GM12891 (cell line): ENCODE measurements at regions not wholly inside any gene's neighbourhood (a gene's known extent, or its start where the extent isn't known, plus 50 kb on each side); places are given as distances from the start of the nearest gene placed in this dataset.
A peak's percentile ranks its signal among the peaks of the same experiment; 100 is the strongest.
"Not testable (repeated sequence)": the region's sequence is repeated elsewhere in the genome, so short reads cannot be mapped to it uniquely, and the experiment has no call there.

Experiments
- DNase-seq: peaks from one replicate; pipeline ENCODE4 v3.0.0; 2011; ENCODE audit warnings: low spot score; ENCODE audit not compliant: insufficient read length
- FAIRE-seq: peaks from 2 replicates; lab custom pipeline; 2011; peaks lifted over from hg19 to GRCh38; lab: Jason Lieb, UNC
- PAX5 ChIP-seq: IDR thresholded peaks from 2 replicates; pipeline ENCODE4 v1.6.1; 2011; ENCODE audit warnings: low read length, moderate library complexity, mild to moderate bottlenecking; ENCODE audit not compliant: insufficient read depth, severe bottlenecking
- POLR2A ChIP-seq: IDR thresholded peaks from 2 replicates; pipeline ENCODE4 v1.6.1; 2011; ENCODE audit warnings: low read depth, low read length, control low read depth
- POLR2AphosphoS5 ChIP-seq: IDR thresholded peaks from 2 replicates; pipeline ENCODE4 v1.6.1; 2011; ENCODE audit warnings: low read depth, low read length, control low read depth
- POU2F2 ChIP-seq: IDR thresholded peaks from 2 replicates; pipeline ENCODE4 v1.6.1; 2011; ENCODE audit warnings: low read depth, mild to moderate bottlenecking, control low read depth, low read length, moderate library complexity
- SPI1 ChIP-seq: IDR thresholded peaks from 2 replicates; pipeline ENCODE4 v1.6.1; 2011; ENCODE audit warnings: low read depth, low read length, control low read depth
- TAF1 ChIP-seq: IDR thresholded peaks from 2 replicates; pipeline ENCODE4 v1.6.1; 2011; ENCODE audit warnings: low read depth, low read length, control low read depth

DNA sequence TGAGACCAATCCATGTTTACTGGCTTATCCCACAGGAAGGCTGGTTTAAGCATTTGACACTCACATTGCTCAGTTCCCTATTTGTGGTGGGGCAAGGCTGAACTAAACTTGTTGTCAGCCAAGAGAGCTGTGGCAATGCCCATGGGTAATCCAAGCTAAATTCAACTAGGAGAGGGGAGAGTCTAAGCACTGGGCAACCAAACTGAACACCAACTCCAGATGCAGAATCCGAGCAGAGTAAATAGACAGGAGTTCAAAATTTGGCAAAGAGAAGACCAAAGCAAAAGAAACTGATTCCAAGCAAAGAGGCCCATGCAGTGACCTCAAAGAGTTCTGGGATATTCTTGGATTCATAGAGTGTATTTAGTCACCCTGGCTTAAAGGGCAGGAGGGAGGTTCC, 106.5 kb upstream of the NT5E start:
- no peak for TF ChIP-seq POLR2AphosphoS5
- TF ChIP-seq SPI1, result peak; percentile 26; the same call in 1 of the 2 replicates
- no peak for TF ChIP-seq POU2F2
- FAIRE-seq, result no peak
- DNase-seq, result no peak

DNA sequence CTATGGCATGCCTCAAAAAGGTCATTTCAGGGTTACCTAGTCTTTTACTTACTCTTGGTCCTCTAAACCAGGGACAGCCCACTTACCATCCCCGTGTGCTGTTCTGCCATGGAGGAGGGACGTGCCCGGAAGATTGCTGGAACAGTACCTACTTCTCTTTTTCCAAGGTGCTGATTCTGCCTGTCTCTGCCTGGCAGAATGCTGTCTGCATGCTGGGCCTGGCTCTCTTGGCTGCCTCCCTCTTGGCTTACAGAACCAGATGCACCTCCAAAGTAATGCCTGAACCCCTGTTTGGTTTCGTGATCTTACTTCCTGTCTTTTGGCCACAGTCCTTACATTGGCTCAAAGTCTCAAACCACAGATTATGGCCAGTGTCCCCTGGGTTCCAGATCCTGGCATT, 120.7 kb upstream of the NT5E start:
- DNase-seq (no peak), FAIRE-seq (no peak)
- TF ChIP-seq PAX5, result no peak

DNA sequence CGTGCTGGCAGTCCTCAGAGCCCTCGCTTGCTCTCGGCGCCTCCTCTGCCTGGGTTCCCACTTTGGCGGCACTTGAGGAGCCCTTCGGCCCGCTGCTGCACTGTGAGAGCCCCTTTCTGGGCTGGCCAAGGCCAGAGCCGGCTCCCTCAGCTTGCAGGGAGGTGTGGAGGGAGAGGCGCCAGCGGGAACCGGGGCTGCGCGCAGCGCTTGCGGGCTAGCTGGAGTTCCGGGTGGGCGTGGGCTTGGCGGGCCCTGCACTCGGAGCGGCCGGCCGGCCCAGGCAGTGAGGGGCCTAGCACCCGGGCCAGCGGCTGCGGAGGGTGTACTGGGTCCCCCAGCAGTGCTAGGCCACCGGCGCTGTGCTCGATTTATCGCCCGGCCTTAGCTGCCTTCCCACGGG, 124.1 kb upstream of the NT5E start:
- not testable (repeated sequence) for FAIRE-seq, DNase-seq

DNA sequence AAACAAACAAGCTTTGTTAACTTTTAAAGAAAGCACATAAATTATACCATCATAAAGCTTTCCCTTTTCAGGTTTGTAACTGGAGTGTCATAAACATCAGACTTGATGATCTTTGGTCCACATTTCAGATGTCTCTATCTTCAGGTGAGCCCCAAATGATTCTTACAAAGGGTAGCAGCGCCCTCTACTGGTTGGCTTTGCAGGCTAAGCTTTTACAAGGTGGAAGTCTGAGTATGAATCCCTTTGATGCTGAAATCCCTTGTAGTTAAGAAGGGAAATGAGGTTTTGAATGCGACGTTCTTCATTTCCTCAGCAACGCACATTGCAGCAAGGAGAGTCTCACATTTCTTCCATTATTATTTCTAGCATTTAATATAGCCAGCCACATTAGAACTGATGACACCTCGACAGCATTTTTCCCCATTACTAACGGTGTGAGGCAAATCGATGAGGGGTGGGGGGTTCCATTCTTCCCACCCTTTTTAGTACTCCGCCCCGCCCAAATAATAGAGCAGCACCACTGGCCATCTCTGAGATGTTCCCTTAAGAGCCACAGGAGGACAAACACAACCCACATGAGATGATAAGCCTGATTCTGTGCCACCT, 126.3 kb upstream of the NT5E start:
- TF ChIP-seq POU2F2, result no peak
- TF ChIP-seq POLR2AphosphoS5, result no peak
- no peak for TF ChIP-seq SPI1
- no peak for TF ChIP-seq POLR2A
- no peak for TF ChIP-seq PAX5
- TF ChIP-seq TAF1, result no peak
- FAIRE-seq, result peak; percentile 87

DNA sequence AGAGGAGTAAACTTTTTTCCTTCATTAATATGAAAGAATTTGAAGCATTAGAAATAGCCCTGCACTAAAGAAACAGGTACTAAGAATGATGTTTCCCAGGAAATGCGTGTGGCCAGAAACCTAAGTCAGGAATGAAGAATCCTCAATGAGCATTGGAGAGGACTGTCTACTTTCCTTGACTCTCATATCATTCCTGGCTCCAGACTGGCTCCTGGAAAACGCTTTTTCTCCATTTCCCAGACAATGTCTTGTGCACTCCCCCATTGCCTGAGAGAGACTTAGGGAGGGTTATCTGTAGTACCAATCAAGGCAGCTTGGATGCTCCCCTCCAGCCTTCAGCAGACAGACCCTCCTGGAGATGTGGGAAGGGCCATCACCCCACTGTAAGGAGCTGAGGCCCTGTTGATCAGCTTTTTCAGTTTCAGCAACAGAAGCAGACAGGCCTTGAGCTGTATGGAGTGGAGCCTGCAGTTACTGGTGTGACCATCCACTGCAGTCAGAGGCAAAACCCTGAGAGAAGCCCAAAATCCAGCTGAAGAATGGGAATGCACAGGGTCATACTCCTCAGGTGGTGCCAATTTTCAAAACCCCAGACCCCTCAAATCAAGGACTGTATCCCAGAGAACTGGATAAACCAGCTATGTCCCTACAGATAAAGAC, 127.3 kb upstream of the NT5E start:
- TF ChIP-seq POLR2A, result no peak
- TF ChIP-seq PAX5, result no peak
- no peak for TF ChIP-seq POU2F2
- no peak for TF ChIP-seq TAF1
- TF ChIP-seq POLR2AphosphoS5, result no peak
- TF ChIP-seq SPI1, result no peak
- DNase-seq, result no peak
- no peak for FAIRE-seq

More for the DNA sequence above, 126.3 kb upstream of the NT5E start:
- DNase-seq, result peak; percentile 26

DNA sequence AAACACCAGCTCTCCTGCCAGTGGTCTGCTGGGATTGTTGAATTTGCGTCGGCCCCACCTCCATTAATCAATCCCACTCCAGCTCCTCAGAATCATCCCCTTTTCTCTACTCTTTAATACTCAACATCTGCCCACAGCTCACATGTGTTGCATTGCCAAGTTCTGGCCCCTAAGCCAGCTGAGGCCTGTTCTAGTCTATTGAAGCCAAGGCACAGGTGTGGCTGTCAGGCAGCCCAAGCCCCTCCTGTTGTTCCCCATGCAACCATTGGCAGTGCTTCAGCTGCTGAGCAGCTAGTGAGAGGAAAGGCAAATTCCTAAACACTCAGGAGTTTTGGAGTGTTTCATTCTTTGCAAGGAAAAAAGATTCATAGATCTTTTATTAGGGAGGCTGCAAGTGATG, 128.0 kb upstream of the NT5E start:
- TF ChIP-seq POU2F2 (no peak), TAF1 (no peak), POLR2AphosphoS5 (no peak), SPI1 (no peak), POLR2A (no peak), PAX5 (no peak)
- FAIRE-seq, result no peak
- DNase-seq, result no peak

DNA sequence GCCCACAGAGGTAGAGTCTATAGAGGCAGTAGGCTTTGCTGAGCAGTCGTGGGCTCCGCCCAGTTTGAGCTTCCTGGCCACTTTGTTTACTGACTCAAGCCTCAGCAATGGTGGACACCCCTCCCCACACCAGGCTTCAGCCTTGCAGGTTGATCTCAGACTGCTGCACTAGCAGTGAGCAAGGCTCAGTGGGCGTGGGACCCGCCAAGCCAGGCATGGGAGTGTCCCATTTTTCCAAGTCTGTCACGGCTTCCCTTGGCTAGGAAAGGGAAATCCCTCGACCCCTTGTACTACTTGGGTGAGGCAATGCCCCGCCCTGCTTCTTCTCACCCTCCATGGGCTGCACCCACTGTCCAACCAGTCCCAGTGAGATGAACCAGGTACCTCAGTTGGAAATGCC, 135.3 kb upstream of the NT5E start:
- TF ChIP-seq POLR2A, result no peak
- no peak for TF ChIP-seq TAF1
- no peak for TF ChIP-seq POLR2AphosphoS5
- no peak for TF ChIP-seq POU2F2
- no peak for TF ChIP-seq PAX5
- TF ChIP-seq SPI1, result no peak
- FAIRE-seq, result no peak
- no peak for DNase-seq

DNA sequence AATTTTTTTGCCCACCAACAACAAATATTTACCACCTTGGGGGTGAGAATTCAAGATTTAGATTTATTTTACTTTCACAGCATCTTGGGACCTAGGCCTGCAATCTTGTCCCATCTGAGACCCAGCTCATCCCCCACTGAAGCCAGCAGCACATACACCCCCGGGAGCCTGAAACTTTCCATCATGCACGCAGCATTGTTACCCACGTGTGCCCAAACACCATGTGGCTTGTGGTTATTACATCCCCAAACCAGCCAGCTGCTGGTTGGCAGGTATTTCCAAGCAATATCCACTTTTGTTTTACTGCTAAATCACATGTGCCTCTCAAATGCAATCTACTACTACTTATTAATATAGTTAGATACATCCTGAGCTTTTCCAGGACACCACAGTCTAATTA, 149.3 kb upstream of the NT5E start:
- TF ChIP-seq POLR2AphosphoS5 (no peak), TAF1 (no peak), POLR2A (no peak)
- FAIRE-seq (no peak), DNase-seq (no peak)

DNA sequence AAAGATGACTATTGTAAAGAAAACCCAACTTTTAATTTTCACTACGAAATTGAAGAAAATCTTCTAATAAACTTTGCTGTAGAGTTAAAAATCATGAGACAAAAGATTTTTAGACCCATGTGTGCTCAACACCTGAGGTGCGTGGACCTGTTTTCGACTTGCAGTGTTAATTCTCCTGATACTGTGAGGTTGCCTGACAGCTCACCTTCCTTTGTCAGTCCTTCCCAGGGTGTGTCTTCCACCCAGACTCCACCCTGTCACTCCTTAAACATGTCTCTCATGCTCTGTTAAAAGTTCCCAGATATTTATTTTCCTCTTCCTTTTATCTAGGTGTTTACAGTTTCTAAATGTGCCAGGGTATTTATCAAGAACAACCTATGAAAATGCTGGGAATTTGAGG, 151.3 kb upstream of the NT5E start:
- FAIRE-seq, result no peak
- no peak for DNase-seq

DNA sequence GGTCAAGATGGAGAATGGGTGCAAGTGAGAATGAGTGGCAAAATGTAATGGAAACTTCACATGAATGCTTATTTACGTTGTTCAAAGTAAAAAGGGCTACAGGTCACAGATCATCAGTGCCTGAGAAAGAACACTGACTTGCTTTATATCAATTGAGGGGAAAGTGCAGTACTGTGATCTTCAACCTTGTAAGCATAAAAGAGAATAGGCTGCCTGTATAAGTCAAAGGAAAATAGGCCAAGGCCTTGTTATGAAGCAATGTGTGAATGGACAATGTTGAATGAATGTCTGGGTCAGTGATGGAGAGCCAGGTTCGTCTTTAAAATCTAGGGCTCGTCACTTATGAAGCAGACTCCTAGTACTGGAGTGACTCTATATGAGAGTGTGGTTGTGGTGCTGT, 158.6 kb upstream of the NT5E start:
- DNase-seq (no peak), FAIRE-seq (no peak)
- TF ChIP-seq POLR2AphosphoS5, result no peak
- no peak for TF ChIP-seq TAF1
- TF ChIP-seq POU2F2, result no peak
- no peak for TF ChIP-seq SPI1
- TF ChIP-seq POLR2A, result no peak
- no peak for TF ChIP-seq PAX5

More for the DNA sequence above, 151.3 kb upstream of the NT5E start:
- TF ChIP-seq POLR2AphosphoS5, result no peak
- TF ChIP-seq POLR2A, result no peak
- no peak for TF ChIP-seq POU2F2
